Muscle layer of duodenum (tissue), 2 donors: ENCODE measurements at regions not wholly inside any gene's neighbourhood (a gene's known extent, or its start where the extent isn't known, plus 50 kb on each side); places are given as distances from the start of the nearest gene placed in this dataset.

Experiments used
- H3K27ac ChIP-seq: one replicate; pipeline ENCODE4 v1.7.0; 2013; ENCODE audit warnings: mild to moderate bottlenecking, low read length
- H3K27me3 ChIP-seq: one replicate; pipeline ENCODE4 v1.7.0; 2013; ENCODE audit warnings: low read depth, mild to moderate bottlenecking, control low read depth, low read length
- H3K36me3 ChIP-seq, 2 donors: one replicate each; pipeline ENCODE4 v1.7.0; 2013; ENCODE audit warnings: low read length in 2 of 2, control low read depth in 1 of 2, mild to moderate bottlenecking in 1 of 2; ENCODE audit not compliant: insufficient read depth in 2 of 2, control insufficient read depth in 1 of 2
- H3K4me1 ChIP-seq, 2 donors: one replicate each; pipeline ENCODE4 v1.7.0; 2013; ENCODE audit warnings: low read length in 2 of 2, mild to moderate bottlenecking in 2 of 2, control low read depth in 1 of 2, moderate library complexity in 1 of 2; ENCODE audit not compliant: insufficient read depth in 2 of 2, control insufficient read depth in 1 of 2
- H3K4me3 ChIP-seq, 2 donors: one replicate each; pipeline ENCODE4 v1.7.0; 2013; ENCODE audit warnings: low read length in 2 of 2, low read depth in 1 of 2, mild to moderate bottlenecking in 1 of 2
- H3K9me3 ChIP-seq, 2 donors: one replicate each; pipeline ENCODE4 v1.7.0; 2013; ENCODE audit warnings: low read length in 2 of 2, control low read depth in 1 of 2, mild to moderate bottlenecking in 1 of 2; ENCODE audit not compliant: control insufficient read depth in 1 of 2
- donor health status: healthy.

GRCh38 chr2:219929835-219930234, 302.4 kb downstream of the SLC4A3 start:
- H3K9me3 ChIP-seq: no peaks in the 10 kb centered on the region
- no peaks in the 10 kb centered on the region for H3K36me3 ChIP-seq
- no peaks in the 10 kb centered on the region for H3K4me1 ChIP-seq
- no peak overlapping the region for H3K4me3 ChIP-seq
- H3K27ac ChIP-seq: no peak overlapping the region
- H3K27me3 ChIP-seq: no peaks in the 10 kb centered on the region

- H3K27me3 ChIP-seq: no peaks in the 10 kb centered on the region
- H3K27ac ChIP-seq: no peak overlapping the region
- H3K4me3 ChIP-seq: no peak overlapping the region
- H3K4me1 ChIP-seq: no peaks in the 10 kb centered on the region
- H3K36me3 ChIP-seq: no peaks in the 10 kb centered on the region
- no peaks in the 10 kb centered on the region for H3K9me3 ChIP-seq
Observed at GRCh38 chr2:219939647-219940046, 312.2 kb downstream of the SLC4A3 start.

GRCh38 chr2:219944866-219945265, 317.4 kb downstream of the SLC4A3 start:
- no peaks in the 10 kb centered on the region for H3K4me1 ChIP-seq

GRCh38 chr2:219946021-219946420, 318.6 kb downstream of the SLC4A3 start:
- Histone ChIP-seq H3K27me3 (no peaks in the 10 kb centered on the region), H3K27ac (no peak overlapping the region), H3K4me3 (no peak overlapping the region), H3K9me3 (no peaks in the 10 kb centered on the region), H3K36me3 (no peaks in the 10 kb centered on the region), H3K4me1 (no peaks in the 10 kb centered on the region)

More at GRCh38 chr2:219944866-219945265, 317.4 kb downstream of the SLC4A3 start:
- Histone ChIP-seq H3K27me3 (no peaks in the 10 kb centered on the region), H3K36me3 (no peaks in the 10 kb centered on the region), H3K27ac (no peak overlapping the region), H3K4me3 (no peak overlapping the region), H3K9me3 (no peaks in the 10 kb centered on the region)

GRCh38 chr2:219946529-219946928, 319.1 kb downstream of the SLC4A3 start:
- Histone ChIP-seq H3K4me1 (no peaks in the 10 kb centered on the region), H3K4me3 (no peak overlapping the region), H3K9me3 (no peaks in the 10 kb centered on the region), H3K27ac (no peak overlapping the region), H3K27me3 (no peaks in the 10 kb centered on the region), H3K36me3 (no peaks in the 10 kb centered on the region)

- no peaks in the 10 kb centered on the region for H3K4me1 ChIP-seq
- no peak overlapping the region for H3K27ac ChIP-seq
- no peaks in the 10 kb centered on the region for H3K9me3 ChIP-seq
- H3K36me3 ChIP-seq: no peaks in the 10 kb centered on the region
- H3K4me3 ChIP-seq: no peak overlapping the region
- no peaks in the 10 kb centered on the region for H3K27me3 ChIP-seq
Observed at GRCh38 chr2:219947575-219947974, 320.1 kb downstream of the SLC4A3 start.

- Histone ChIP-seq H3K27me3 (no peaks in the 10 kb centered on the region), H3K36me3 (no peaks in the 10 kb centered on the region), H3K27ac (no peak overlapping the region), H3K9me3 (no peaks in the 10 kb centered on the region), H3K4me1 (no peaks in the 10 kb centered on the region), H3K4me3 (no peak overlapping the region)
Observed at GRCh38 chr2:219949053-219949452, 321.6 kb downstream of the SLC4A3 start.

- Histone ChIP-seq H3K4me3 (no peak overlapping the region), H3K4me1 (no peaks in the 10 kb centered on the region), H3K27ac (no peak overlapping the region), H3K36me3 (no peaks in the 10 kb centered on the region), H3K9me3 (peaks cover 0 to 1% of the 10 kb centered on the region in 2 donors), H3K27me3 (no peaks in the 10 kb centered on the region)
Observed at GRCh38 chr2:219951099-219951498, 323.7 kb downstream of the SLC4A3 start.

- no peaks in the 10 kb centered on the region for H3K36me3 ChIP-seq
- no peaks in the 10 kb centered on the region for H3K4me1 ChIP-seq
- no peaks in the 10 kb centered on the region for H3K27me3 ChIP-seq
- no peak overlapping the region for H3K27ac ChIP-seq
- H3K4me3 ChIP-seq: no peak overlapping the region
- H3K9me3 ChIP-seq: peaks cover 0 to 9% of the 10 kb centered on the region in 2 donors
Observed at GRCh38 chr2:219954331-219954730, 326.9 kb downstream of the SLC4A3 start.

GRCh38 chr2:219957820-219958219, 330.4 kb downstream of the SLC4A3 start:
- no peaks in the 10 kb centered on the region for H3K4me1 ChIP-seq
- H3K27ac ChIP-seq: no peak overlapping the region
- no peaks in the 10 kb centered on the region for H3K36me3 ChIP-seq
- H3K9me3 ChIP-seq: peaks cover 0 to 9% of the 10 kb centered on the region in 2 donors
- no peak overlapping the region for H3K4me3 ChIP-seq
- H3K27me3 ChIP-seq: no peaks in the 10 kb centered on the region

- Histone ChIP-seq H3K4me1 (no peaks in the 10 kb centered on the region), H3K9me3 (peaks cover 0 to 9% of the 10 kb centered on the region in 2 donors), H3K27me3 (no peaks in the 10 kb centered on the region), H3K27ac (no peak overlapping the region), H3K36me3 (no peaks in the 10 kb centered on the region), H3K4me3 (no peak overlapping the region)
Observed at GRCh38 chr2:219958941-219959340, 331.5 kb downstream of the SLC4A3 start.

GRCh38 chr2:219959471-219959870, 332.0 kb downstream of the SLC4A3 start:
- H3K27ac ChIP-seq: no peak overlapping the region
- no peaks in the 10 kb centered on the region for H3K27me3 ChIP-seq
- H3K36me3 ChIP-seq: no peaks in the 10 kb centered on the region
- peaks cover 0 to 9% of the 10 kb centered on the region in 2 donors for H3K9me3 ChIP-seq
- H3K4me3 ChIP-seq: no peak overlapping the region
- H3K4me1 ChIP-seq: no peaks in the 10 kb centered on the region
